NCI-H2107 treated with DMSO at 0.1 percent for 48 hours (cell line): ENCODE measurements at regions not wholly inside any gene's neighbourhood (a gene's known extent, or its start where the extent isn't known, plus 50 kb on each side); places are given as distances from the start of the nearest gene placed in this dataset.

Experiments
- DNase-seq: peaks from one replicate; lab custom pipeline; 2025; ENCODE audit not compliant: unreplicated experiment; lab: John Stamatoyannopoulos, UW

GRCh38 chr2:194252127-194252526, 1404.9 kb upstream of the SLC39A10 start:
- no peak for DNase-seq

- DNase-seq: no peak
Measured at GRCh38 chr2:194232600-194232999, 1424.4 kb upstream of the SLC39A10 start.

GRCh38 chr2:194223218-194223617, 1433.8 kb upstream of the SLC39A10 start:
- no peak for DNase-seq

GRCh38 chr2:194214192-194214591, 1442.8 kb upstream of the SLC39A10 start:
- DNase-seq: no peak

- no peak for DNase-seq
Measured at GRCh38 chr2:194205568-194206227, 1451.3 kb upstream of the SLC39A10 start.

- DNase-seq: no peak
Measured at GRCh38 chr2:194203898-194204297, 1453.1 kb upstream of the SLC39A10 start.

- no peak for DNase-seq
Measured at GRCh38 chr2:194182888-194183287, 1474.1 kb upstream of the SLC39A10 start.

GRCh38 chr2:194176134-194176533, 1480.9 kb upstream of the SLC39A10 start:
- no peak for DNase-seq

- DNase-seq: no peak
Measured at GRCh38 chr2:194166818-194167217, 1490.2 kb upstream of the SLC39A10 start.

GRCh38 chr2:194155431-194155830, 1501.6 kb upstream of the SLC39A10 start:
- no peak for DNase-seq

- DNase-seq: no peak
Measured at GRCh38 chr2:194151231-194151630, 1505.8 kb upstream of the SLC39A10 start.

GRCh38 chr2:194135463-194135862, 1521.6 kb upstream of the SLC39A10 start:
- DNase-seq: no peak

GRCh38 chr2:194128810-194129209, 1528.2 kb upstream of the SLC39A10 start:
- no peak for DNase-seq

GRCh38 chr2:194126418-194126817, 1530.6 kb upstream of the SLC39A10 start:
- no peak for DNase-seq

GRCh38 chr2:194116861-194117260, 1540.2 kb upstream of the SLC39A10 start:
- DNase-seq: no peak

- no peak for DNase-seq
Measured at GRCh38 chr2:194105358-194105757, 1551.7 kb upstream of the SLC39A10 start.

GRCh38 chr2:194104687-194105086, 1552.3 kb upstream of the SLC39A10 start:
- DNase-seq: no peak

- DNase-seq: no peak
Measured at GRCh38 chr2:194103941-194104659, 1552.9 kb upstream of the SLC39A10 start.

GRCh38 chr2:194102546-194102945, 1554.5 kb upstream of the SLC39A10 start:
- DNase-seq: no peak

- no peak for DNase-seq
Measured at GRCh38 chr2:194100201-194100600, 1556.8 kb upstream of the SLC39A10 start.

GRCh38 chr2:194096402-194096801, 1560.6 kb upstream of the SLC39A10 start:
- DNase-seq: no peak

- DNase-seq: no peak
Measured at GRCh38 chr2:194095359-194095758, 1561.7 kb upstream of the SLC39A10 start.
